Ascending aorta (tissue), 2 donors: ENCODE measurements at regions not wholly inside any gene's neighbourhood (a gene's known extent, or its start where the extent isn't known, plus 50 kb on each side); places are given as distances from the start of the nearest gene placed in this dataset.
"Not testable (repeated sequence)": the region's sequence is repeated elsewhere in the genome, so short reads cannot be mapped to it uniquely, and the experiment has no call there.

ENCODE experiments used
- DNase-seq, 2 donors: peaks; one replicate each; pipeline ENCODE4 v3.0.0-alpha.2; 2019; ENCODE audit warnings: low spot score in 2 of 2
- H3K27ac ChIP-seq, 2 donors: fragments of 200-600 bp; sonication (generic); one replicate each; pipeline ENCODE4 v1.5.1; 2016 to 2017; ENCODE audit warnings: mild to moderate bottlenecking in 1 of 2
- H3K27me3 ChIP-seq: fragments of 200-600 bp; sonication (generic); one replicate; pipeline ENCODE4 v1.5.1; 2017
- H3K36me3 ChIP-seq, 2 donors: fragments of 200-600 bp; sonication (generic); one replicate each; pipeline ENCODE4 v1.5.1; 2016
- H3K4me1 ChIP-seq, 2 donors: fragments of 200-600 bp; sonication (generic); one replicate each; pipeline ENCODE4 v1.5.1; 2016 to 2017; ENCODE audit warnings: mild to moderate bottlenecking in 1 of 2
- H3K4me3 ChIP-seq, 2 donors: fragments of 200-600 bp; sonication (generic); one replicate each; pipeline ENCODE4 v1.5.1; 2016 to 2017; ENCODE audit warnings: mild to moderate bottlenecking in 1 of 2
- H3K9me3 ChIP-seq, 2 donors: fragments of 200-600 bp; sonication (generic); one replicate each; pipeline ENCODE4 v1.5.1; 2016
- CTCF ChIP-seq, 3 experiments: fragments of 200-600 bp in 2 of 3; fragments of 450-650 bp in 1 of 3; sonication (generic) in 2 of 3; IDR thresholded peaks; one replicate each; pipeline ENCODE4 v1.5.1; 2016 to 2019; ENCODE audit warnings: antibody characterized with exemption in 3 of 3, mild to moderate bottlenecking in 1 of 3, moderate library complexity in 1 of 3
- intact Hi-C: fragments of 100-400 bp; cut with DNase I; formaldehyde crosslinking; loops from one replicate; pipeline ENCODE4 v1.15.1; 2023

- intact Hi-C loops: no loop called here
- no peaks in the 10 kb centered on the region for H3K27me3 ChIP-seq
- no peak overlapping the region for H3K27ac ChIP-seq
- no peaks in the 10 kb centered on the region for H3K4me1 ChIP-seq
- H3K36me3 ChIP-seq: no peaks in the 10 kb centered on the region
- H3K4me3 ChIP-seq: no peak overlapping the region
- DNase-seq: no peak
- TF ChIP-seq CTCF (IDR thresholded peaks at IDR 0.05): no peak
- no peaks in the 10 kb centered on the region for H3K9me3 ChIP-seq
Measured at GRCh38 chr2:15820257-15820566, 120.1 kb upstream of the MYCN start.

DNA sequence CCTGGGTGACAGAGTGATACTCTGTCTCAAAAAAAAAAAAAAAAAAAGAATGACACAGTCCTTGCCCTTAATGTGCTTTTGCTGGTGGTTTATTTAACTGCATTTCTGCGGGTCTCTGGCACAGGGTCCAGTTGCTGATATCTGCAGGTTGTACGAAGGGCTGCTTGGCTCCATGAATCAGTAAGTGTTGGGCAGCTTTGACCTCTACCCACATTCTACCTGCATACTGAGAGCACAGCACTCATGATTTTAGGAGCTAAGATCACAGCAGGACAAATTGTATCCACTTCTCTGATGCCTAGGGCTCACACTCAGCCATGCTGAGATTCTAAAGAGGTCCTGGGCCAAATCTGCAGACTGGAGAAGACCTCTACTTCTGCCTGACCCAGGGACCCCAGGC is 119.4 kb upstream of the MYCN start:
- TF ChIP-seq CTCF (IDR thresholded peaks at IDR 0.05): no peak
- Histone ChIP-seq H3K9me3 (no peaks in the 10 kb centered on the region), H3K36me3 (no peaks in the 10 kb centered on the region), H3K27me3 (no peaks in the 10 kb centered on the region), H3K4me1 (no peaks in the 10 kb centered on the region), H3K4me3 (no peak overlapping the region), H3K27ac (no peak overlapping the region)
- intact Hi-C loops: no loop called here
- no peak for DNase-seq

- Histone ChIP-seq H3K4me3 (no peak overlapping the region), H3K27me3 (no peaks in the 10 kb centered on the region), H3K27ac (no peak overlapping the region), H3K36me3 (no peaks in the 10 kb centered on the region), H3K9me3 (no peaks in the 10 kb centered on the region), H3K4me1 (no peaks in the 10 kb centered on the region)
- intact Hi-C loops: no loop called here
- TF ChIP-seq CTCF (IDR thresholded peaks at IDR 0.05): no peak
- DNase-seq: no peak
Measured at GRCh38 chr2:15822151-15823044, 118.0 kb upstream of the MYCN start.

DNA sequence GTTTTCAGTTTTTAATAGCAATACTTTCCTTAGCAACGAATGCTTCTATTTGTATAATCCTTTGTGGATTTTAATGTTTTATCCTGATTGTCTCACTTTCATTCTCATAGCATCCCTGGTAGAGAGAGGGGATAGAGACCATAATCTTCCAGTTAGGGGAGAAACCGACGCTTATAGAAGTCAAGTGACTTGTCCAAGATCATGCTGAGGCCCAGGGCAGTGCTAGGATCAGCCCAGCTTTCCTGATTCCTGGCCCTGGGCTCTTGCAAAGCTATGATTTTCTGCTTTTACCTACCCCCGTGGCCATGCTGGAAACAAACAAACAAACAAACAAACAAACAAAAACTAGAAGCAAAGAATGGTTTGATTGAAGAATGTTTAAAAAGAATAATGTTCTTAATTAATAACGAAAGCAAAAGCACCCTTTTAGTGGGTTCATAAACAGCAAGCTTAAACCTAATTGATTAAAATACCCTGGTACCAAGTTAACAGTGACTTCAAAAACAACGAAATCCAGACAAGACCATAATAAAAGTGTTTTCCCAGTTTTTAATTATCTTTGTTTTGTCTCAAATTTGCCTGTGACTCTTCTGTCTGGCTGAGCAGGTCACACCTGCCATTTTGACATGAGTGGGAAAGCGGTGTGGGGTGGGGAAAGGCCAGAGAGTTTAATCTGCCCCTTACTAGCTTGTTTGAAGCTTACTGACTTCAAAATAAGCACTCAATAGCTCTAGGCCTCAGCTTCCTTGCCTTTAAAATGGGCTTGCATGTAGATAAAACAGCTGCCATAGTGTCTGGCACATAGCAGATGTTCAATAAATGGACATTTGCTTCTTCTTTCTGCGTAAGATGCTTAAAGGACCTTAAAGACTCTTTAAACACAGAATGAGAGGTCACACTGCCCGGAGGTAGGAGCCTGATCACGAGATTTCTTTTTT is 116.6 kb upstream of the MYCN start:
- intact Hi-C loops: no loop called here

DNA sequence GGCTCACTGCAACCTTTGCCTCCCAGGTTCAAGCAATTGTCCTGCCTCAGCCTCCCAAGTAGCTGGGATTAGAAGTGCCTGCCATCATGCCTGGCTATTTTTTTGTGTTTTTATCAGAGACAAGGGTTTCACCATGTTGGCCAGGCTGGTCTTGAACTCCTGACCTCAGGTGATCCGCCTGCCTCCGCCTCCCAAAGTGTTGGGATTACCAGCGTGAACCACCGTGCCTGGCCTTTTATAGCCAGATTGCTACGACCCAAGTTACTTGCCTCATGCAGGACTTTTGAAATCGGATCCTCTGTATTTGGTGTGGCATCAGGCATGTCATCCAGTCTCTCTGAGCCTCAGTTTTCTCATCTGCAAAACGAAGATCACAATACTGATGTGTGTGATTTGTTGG is 115.9 kb upstream of the MYCN start:
- H3K4me3 ChIP-seq, H3K27ac ChIP-seq, H3K36me3 ChIP-seq, DNase-seq, H3K9me3 ChIP-seq, H3K4me1 ChIP-seq, intact Hi-C loops, H3K27me3 ChIP-seq: not testable (repeated sequence)

More for the DNA sequence above, 116.6 kb upstream of the MYCN start:
- no peaks in the 10 kb centered on the region for H3K27me3 ChIP-seq
- H3K9me3 ChIP-seq: no peaks in the 10 kb centered on the region
- H3K27ac ChIP-seq: no peak overlapping the region
- H3K4me1 ChIP-seq: no peaks in the 10 kb centered on the region
- H3K36me3 ChIP-seq: no peaks in the 10 kb centered on the region
- TF ChIP-seq CTCF (IDR thresholded peaks at IDR 0.05): no peak
- no peak for DNase-seq
- no peak overlapping the region for H3K4me3 ChIP-seq
